NCI-H2227 (cell line): ENCODE measurements at regions not wholly inside any gene's neighbourhood (a gene's known extent, or its start where the extent isn't known, plus 50 kb on each side); places are given as distances from the start of the nearest gene placed in this dataset.
"Not testable (repeated sequence)": the region's sequence is repeated elsewhere in the genome, so short reads cannot be mapped to it uniquely, and the experiment has no call there.

ENCODE experiments used
- DNase-seq: peaks from one replicate; lab custom pipeline; 2025; ENCODE audit not compliant: unreplicated experiment; lab: John Stamatoyannopoulos, UW

- no peak for DNase-seq
Measured at GRCh38 chr2:109669731-109670130, 55.6 kb downstream of the SOWAHC start.

- DNase-seq, result no peak
Measured at GRCh38 chr2:109670556-109671411, 56.6 kb downstream of the SOWAHC start.

GRCh38 chr2:109674894-109675534 lies 60.9 kb downstream of the SOWAHC start:
- DNase-seq, result no peak

- no peak for DNase-seq
Measured at GRCh38 chr2:109675666-109676345, 61.6 kb downstream of the SOWAHC start.

GRCh38 chr2:109676346-109676902 lies 62.3 kb downstream of the SOWAHC start:
- no peak for DNase-seq

- not testable (repeated sequence) for DNase-seq
Measured at GRCh38 chr2:109677121-109677731, 63.1 kb downstream of the SOWAHC start.

GRCh38 chr2:109677835-109678580 lies 63.8 kb downstream of the SOWAHC start:
- no peak for DNase-seq

GRCh38 chr2:109678724-109679201 lies 64.6 kb downstream of the SOWAHC start:
- not testable (repeated sequence) for DNase-seq

GRCh38 chr2:109679225-109679624 lies 65.1 kb downstream of the SOWAHC start:
- DNase-seq, result no peak

GRCh38 chr2:109679626-109680025 lies 65.5 kb downstream of the SOWAHC start:
- DNase-seq, result no peak

- DNase-seq, result no peak
Measured at GRCh38 chr2:109680523-109681297, 66.5 kb downstream of the SOWAHC start.

- DNase-seq, result no peak
Measured at GRCh38 chr2:109681633-109682380, 67.6 kb downstream of the SOWAHC start.

- no peak for DNase-seq
Measured at GRCh38 chr2:109683452-109683851, 69.3 kb downstream of the SOWAHC start.

GRCh38 chr2:109685453-109685852 lies 71.3 kb downstream of the SOWAHC start:
- DNase-seq, result no peak

- DNase-seq, result no peak
Measured at GRCh38 chr2:109686921-109687320, 72.8 kb downstream of the SOWAHC start.

GRCh38 chr2:109689182-109689930 lies 75.2 kb downstream of the SOWAHC start:
- no peak for DNase-seq

- no peak for DNase-seq
Measured at GRCh38 chr2:109689973-109690372, 75.8 kb downstream of the SOWAHC start.

GRCh38 chr2:109690457-109690821 lies 76.3 kb downstream of the SOWAHC start:
- no peak for DNase-seq
